ENCODE measurements at regions not wholly inside any gene's neighbourhood (a gene's known extent, or its start where the extent isn't known, plus 50 kb on each side); places are given as distances from the start of the nearest gene placed in this dataset.
A peak's percentile ranks its signal among the peaks of the same experiment; 100 is the strongest.

DNA sequence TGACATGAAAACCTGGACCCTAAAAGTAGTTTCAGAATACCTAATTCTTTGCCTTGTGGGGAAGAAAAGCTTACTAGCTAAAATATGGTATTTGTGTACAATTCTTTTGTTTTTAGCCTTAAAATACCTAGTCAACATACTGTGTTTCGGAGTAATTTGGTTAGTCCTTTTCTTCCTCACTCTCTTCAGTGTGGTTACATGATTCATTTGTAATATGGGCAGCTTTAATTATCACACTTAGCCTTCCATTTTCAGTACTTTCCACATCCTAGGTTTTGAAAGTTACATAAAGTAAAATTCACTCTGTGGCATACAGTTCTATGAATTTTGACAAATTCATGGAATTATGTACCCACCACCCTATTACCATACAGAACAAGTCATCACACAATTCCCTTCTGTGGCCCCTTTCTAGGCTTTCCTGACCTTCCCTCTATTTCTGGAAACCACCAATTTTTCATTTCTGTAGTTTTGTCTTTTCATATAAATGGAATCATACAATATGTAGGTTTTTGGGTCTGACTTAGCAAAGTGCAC lies 96.2 kb downstream of the EMX2 start:
- no peak for DNase-seq

DNA sequence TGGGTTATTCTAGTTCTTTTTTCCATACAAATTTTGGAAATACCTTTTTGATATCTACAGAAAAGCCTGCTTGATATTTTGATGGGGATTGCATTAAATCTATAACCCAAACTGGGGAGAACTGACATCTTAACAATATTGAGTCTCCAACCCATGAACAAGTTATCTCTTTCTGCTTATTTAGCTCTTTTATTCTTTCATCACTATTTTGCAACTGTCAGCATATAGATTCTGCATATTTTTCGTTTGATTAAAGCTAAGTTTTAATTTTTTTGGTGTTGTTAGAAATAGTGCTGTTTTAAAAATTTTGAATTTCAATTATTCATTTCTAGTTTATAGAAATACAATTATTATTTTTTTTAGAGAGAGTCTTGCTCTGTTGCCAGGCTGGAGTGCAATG lies 97.9 kb downstream of the EMX2 start:
- DNase-seq = no peak

DNA sequence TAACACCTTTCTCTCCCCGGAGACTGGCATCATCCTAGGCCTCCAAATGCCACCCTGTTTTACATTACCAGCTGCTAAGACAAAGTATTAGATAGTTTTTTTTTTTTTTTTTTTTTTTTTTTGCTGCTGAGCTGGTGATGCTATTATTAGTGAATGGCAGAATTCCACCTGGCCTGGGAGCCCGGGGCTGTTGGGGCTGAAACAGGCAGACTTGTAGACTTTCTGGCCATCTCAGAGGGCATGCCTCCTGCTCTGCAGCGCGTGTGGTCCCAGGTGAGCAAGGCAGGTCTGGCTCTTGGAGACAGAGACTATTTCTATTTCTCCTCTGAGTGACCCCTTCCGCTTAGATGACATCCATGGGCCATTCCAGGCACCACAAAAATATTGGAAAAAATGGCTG lies 104.2 kb downstream of the EMX2 start:
- DNase-seq = no peak

DNA sequence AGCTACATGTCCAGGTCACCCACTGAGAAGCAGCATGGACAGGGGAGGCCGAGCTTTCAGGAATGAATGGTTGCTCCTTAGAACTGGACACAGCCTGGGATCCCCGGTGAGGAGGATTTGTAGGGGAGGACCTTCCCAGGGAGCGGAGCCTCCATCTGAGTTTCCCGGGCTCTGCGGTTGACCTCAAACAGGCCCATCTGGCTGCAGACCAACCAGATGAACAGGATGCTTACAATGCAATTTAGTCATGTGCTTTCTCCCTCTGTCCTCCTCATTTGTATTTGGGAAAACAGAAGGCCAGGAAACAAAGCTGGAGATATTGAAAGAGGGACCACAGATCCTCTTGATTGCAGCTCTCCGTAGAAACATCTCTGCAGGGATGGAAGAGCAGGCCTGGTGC lies 104.8 kb downstream of the EMX2 start:
- no peak for DNase-seq

DNA sequence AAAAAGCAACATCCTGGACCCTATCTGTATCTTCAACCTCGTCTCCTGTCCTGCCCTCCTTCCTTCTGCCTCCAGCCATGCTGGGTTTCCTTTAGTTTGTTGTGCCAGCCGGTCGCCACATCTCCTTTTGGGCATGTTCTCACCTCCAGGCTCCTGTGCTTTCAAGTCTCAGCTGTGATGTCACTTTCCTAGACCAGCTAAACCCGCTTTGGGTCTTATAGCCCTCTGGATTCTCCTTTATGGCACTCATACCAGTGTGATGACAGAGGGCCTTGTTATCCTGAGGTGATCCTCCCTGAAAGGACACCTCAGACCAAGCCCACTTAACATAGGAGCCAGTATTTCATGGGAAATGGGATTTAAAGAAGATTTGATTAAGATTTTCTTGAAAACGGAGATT lies 108.6 kb downstream of the EMX2 start:
- no peak for DNase-seq

DNA sequence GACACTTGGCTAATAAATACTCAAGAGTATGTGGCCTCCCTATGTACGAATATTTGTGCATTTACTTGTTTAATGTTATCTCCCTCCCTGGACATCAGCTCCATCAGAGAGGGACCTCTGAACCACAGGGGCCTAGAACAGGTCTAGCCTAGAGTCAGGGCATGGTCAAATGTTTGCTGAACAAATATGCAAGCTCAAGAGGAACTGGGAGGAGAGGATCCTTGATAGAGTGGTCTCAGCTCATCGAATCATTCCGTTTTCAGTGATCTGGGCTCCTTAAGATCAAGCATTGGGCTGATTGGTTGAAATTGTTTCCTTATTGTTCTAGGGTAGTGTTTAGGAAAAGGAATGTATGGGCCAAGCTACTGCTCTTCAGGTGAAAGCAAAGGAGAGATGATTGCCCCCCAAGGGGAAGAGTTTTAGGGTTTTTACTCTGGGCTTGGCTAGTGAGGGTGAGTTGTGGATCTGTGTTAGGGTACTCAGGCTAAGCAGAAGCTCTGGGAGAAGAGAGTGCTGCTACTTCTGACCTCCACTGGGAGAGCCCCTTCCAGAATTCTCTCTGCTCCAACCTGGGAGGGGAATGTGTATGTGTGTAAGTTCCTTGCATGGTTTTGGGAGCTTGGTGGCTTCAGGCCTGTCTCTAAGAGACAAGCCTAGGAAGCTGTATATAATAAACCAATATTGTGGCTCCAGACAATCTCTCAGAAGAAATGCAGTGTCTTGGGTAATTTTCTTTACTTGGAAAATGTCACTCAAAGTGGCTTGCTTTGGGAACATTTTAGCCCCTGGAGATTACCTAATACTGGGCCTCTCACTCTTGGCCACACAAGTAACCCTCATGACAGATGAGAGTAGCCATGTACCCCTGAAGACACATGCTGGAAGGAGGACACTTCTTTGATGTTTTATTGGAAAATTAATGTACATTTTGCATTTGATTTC lies 110.0 kb downstream of the EMX2 start:
- DNase-seq = no peak

DNA sequence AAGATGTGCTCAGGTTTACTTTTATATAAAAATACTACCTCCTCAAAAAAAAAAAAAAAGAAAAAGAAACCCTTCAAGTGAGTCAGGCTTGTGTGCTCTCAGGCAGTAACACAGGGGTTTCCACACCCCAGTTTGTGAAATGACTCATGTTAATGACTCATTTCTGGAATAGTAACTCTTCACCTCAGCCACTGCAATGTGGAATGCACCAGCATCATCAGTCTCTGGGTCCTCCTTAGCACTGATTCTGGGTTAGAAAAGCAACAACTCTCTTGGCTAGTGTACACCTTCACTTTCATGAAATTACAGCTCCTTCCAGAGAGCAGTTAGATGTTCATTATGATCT lies 110.6 kb downstream of the EMX2 start:
- peak; percentile 84 for DNase-seq

DNA sequence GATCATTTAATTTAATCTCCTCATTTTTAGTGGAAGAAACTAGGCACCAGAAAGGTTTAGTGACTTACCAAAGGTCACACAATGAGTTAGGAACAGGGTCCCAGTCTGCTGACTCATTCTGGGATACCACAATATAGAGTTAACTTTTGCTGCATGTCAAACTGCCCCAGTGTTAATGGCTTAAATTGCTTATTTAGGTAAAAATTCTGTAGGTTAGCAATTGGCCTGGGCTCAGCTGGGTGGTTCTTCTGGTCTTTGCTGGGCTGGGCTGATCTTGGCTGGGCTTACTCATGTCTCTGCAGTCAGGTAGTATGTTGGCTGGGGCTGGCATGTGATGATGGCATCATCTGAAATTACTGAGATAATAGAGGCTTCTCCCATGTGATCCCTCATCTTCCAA lies 111.6 kb downstream of the EMX2 start:
- no peak for DNase-seq

DNA sequence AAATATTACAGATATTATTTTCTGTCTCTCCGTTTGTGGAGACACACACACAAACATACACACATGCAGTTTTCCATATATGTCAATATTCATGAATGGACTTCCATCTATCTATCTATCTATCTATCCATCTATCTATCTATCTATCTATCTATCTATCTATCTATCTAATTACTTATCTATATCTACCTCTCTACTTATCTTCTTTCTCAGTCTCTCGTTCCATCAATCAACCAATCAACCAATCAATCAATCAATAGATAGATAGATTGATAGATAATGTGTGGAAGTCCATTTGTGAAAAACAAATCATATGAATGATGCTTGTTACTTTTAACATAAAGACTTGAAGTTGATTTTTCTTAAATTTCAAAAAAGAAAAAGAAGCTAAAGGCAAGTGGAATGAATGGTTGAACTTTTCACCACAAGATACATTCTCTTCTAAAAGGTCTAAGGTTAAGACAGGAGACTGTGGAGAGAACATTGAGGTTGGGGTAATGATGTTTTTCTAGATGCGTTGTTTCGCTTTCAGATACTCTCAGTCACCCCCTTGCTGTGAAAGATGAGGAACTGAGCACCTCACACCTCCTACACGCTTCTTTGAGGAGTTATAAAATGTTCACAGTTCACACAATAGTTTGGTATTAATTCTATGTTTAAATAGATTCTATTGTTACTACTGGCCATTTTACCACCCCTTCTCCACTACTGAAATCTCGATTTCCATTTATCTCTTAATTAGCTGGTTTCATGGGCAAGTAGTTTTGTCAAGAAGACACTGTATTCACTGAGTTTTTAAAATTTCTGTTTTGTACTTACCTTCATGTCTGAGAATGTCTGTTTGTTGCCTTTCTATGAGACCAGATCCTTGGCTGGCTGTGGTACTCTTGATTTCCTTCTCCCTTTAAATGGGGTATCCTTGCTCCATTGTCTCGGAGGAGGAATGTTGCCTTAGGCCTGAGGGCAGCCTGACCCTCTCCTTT lies 114.1 kb downstream of the EMX2 start:
- DNase-seq = no peak

DNA sequence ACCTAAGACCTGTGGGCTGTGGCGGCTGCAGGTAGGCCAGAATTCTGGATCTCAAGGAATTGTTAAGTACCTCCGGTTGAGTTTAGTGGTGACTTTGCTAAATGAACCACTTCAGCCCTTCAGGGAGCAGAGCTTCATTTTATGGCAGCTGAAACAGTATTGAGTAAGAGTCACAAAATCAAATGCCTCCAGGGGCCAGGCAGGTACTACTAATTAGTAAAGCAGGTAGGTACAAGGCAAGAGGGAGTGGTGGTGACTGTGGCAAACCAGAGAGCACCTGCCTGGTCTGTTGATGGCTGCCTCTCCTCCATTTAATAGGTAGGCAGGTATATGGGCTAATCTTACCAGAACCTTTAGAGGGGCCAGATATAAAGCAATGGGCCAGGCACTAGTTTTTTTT lies 118.8 kb downstream of the EMX2 start:
- DNase-seq = no peak

DNA sequence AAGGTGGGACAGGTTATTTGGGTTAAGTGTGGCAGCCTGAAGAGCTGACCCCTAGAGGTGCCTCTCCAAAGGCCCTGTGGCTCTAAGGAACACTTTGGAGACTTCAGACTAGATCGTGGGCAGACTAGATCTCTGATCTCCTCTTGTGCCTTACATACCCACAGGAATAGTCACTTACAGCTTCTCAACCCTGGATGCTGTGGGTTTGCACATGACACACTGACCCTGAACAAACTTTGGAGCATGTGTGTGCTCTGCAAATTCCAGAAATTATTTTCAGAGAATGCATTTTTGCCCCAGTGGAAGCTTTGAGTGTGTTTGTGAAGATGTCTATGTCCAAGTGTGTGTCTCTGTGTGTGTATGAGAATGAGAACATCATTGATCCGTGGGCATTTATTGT lies 119.6 kb downstream of the EMX2 start:
- no peak for DNase-seq

DNA sequence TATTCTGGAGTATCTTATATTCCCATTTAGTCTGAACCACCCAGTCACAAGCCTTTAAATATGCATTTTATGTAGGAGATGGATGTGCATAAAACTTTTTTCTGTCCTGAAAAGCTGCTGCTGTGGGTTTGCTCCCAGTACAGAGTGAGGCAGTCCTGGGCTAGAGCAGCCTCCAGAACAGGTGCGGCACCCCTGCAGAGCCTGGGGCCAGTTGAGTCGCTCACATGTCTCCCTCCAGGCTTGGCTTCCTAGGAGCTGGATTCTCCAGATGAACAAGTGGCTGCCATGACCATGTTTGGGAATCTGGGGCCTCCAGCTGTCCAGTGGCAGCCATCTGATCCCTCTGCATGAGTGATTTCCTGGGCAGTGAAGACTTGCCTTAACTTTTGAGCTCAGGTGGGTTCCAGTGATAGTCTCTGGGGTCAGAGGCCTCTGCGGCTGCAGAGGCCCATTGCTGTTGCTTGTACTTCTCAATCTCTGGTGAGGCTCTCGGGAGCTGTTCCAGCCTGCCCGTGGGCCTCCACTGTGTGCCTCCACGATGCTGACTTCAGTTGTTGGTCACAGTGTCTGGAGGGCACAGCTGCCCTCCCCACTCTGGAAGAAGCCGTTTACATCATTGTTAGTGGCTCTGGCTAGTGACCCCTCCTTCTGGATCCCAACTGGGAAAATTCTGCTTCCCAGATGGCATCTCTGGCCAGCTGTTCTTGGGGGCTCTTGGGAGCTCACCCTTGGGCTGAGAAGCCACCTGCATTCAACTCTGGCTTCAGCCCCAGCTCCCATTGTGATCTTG lies 120.4 kb downstream of the EMX2 start:
- DNase-seq = no peak

DNA sequence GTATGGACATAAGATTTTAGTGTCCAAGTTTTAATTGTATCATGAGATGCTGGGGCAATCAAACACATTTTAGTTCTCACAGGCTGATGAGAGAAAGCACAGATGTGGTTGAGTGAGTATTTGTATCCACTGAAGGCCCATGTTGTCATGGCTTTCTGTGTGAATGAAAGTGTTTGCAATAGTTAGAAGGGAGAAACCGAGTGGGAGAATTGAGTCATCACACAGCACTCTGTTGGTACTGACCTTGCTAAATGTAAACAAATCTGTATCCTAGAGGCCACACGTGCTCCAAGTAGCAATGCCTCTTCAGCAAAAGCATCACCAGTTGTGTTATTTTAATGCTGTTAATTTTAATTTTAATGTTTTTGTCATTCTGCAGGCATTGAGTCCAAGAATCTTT lies 121.2 kb downstream of the EMX2 start:
- peak; percentile 37 for DNase-seq

DNA sequence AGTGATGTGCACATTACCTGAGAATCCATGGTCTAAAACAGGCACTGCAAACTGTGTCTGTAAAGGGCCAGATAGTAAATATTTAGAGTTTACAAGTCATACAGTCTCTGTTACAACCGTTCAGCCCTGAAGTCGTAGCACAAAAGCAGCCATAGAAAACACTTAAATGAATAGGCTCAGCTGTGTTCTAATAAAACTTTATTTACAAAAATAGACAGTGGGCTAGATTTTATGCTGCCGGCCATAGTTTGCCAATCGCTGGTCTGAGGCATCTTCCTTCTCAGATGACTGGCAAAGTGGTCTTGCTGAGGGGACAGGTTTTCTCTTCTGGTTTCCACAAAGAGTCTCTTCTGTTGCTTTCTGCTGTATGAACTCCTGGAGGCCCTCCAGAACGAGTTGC lies 121.7 kb downstream of the EMX2 start:
- DNase-seq = no peak

DNA sequence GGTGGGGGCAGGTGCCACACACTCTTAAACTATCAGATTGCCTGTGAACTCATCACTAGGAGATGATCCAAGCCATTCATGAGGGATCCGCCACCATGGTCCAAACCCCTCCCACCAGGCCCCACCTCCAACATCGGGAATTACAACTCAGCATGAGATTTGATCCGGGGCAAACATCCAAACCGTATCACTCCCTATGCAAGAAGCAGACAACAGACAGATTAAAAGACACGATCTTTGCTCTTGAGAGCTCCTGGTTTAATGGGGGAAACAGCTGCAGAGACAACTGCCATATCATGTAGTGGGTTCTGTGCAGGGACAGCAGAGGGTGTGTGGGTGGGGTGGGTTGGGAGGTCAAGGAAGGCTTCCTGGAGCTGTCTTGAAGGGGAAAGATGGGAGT lies 123.6 kb downstream of the EMX2 start:
- no peak for DNase-seq

DNA sequence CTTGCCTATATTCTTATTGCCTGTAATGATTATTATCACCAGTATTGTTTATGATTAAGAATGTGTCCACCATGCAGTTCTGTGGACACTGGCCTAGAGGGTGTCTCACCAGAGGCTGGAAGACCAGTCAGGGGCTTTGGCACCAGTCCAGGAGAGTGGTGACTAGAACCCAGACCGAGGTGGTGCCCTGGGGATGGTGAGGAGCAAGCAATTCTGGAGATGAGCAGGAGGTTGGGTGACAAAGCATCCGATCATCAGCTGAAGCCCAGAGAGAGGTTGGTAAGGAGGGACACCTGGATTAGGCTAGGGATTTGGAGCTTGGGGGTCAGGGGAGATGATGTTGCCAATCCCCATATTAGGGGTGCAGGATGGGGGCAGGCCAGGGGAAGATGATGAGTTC lies 124.4 kb downstream of the EMX2 start:
- DNase-seq = no peak

DNA sequence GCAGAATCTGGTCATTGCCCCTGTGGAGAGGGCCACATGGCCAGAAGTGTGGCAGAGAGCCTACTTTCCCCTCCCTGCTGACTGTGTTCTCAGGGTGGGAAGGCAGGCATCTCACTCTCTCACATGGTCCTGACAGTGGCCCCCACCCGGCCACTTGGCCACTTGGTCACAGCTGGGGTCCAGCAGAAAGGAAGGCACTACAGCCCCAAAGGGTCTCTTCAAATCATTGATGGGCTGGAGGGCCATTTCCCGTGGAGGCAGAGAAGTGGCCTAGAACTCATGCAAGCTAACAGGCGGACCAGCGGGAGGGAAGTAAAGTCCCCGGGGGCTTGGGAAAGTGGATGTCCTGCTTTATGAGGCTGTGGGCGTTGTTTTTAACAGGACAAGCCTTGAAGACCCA lies 125.3 kb downstream of the EMX2 start:
- no peak for DNase-seq

DNA sequence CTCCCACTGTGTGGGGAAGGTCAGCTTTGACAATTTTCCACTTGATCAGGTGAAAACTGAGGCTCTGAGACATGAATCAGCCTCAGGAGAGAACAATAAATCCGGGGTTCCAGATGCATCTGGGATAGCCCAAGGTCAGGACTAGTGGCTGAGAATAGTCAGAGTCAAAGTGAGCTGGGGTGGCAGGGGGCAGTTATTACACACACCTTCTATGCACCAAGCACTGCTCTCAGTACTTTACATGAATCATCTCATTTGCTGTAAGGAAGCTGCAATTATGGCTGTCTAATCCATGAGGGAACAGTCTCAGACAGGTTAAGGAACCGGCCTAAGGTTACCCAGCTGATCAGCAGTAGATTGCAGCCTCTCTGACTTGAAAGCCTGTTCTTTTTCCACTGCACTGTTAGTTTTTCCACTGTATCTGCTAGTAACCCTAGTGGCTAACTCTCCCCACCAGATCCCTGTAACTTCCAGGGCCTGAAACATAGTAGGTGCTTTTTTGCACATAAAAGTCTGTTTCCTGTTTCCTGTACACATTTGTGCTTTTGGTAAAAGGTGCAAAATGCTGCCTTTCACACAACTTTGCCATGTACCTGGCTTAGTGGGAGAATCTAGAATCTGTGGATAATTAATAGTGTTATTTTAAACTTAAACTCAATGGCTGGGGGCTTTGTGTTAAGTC lies 125.9 kb downstream of the EMX2 start:
- no peak for DNase-seq

DNA sequence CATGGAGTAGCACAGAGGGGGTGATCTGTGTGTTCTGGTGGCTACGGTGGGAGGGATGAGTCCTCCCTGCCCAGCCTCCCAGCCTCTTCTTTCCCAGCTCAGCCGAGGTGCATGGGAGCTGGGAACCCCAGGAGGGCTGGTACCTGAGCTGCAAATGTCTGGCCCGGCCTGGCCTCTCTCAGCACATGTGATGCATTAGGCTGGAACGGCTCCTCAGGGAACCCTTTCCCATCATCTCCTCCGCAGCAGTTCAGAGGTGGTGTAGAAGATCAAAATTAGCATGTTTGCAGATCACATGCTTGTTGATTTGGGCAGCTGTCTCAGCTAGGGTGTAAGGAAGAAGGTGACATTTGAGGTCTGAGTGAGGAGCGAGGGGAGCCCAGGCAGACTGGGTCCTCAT lies 126.6 kb downstream of the EMX2 start:
- no peak for DNase-seq

DNA sequence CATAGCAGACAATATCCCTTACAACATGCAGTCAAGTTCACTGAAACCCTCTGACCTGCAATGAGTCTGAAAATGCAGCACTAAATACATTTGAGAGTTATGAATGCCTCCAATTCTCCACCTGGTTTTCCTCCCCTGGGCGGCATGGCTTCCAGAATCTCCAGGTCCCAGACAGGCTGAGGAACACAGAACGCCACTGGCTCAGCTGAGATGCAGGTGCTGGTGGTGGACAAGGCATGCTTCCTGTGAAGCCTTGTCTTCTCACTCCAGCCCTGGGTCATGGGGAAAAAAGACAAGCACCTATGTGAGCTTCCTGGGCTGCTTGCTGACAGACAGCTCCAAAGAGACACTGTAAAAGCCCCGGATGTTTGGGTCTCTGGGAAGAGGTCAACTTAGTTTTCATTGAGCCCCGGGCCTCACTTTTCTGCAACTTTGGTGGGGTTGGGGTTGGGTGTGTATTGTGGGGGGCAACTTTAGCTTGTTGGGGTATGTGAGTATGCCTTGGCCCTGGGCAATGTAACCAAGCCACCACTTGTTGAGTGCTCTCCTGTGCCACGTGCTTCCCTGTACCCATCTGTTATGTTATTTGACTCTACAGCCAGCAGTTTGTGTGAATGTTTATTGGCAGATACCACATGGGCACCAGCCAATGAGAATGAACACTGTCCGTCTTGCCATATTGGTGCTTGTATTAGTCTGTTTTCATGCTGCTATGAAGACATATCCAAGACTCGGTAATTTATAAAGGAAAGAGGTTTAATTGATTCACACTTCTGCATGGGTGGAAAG lies 127.8 kb downstream of the EMX2 start:
- DNase-seq = no peak

DNA sequence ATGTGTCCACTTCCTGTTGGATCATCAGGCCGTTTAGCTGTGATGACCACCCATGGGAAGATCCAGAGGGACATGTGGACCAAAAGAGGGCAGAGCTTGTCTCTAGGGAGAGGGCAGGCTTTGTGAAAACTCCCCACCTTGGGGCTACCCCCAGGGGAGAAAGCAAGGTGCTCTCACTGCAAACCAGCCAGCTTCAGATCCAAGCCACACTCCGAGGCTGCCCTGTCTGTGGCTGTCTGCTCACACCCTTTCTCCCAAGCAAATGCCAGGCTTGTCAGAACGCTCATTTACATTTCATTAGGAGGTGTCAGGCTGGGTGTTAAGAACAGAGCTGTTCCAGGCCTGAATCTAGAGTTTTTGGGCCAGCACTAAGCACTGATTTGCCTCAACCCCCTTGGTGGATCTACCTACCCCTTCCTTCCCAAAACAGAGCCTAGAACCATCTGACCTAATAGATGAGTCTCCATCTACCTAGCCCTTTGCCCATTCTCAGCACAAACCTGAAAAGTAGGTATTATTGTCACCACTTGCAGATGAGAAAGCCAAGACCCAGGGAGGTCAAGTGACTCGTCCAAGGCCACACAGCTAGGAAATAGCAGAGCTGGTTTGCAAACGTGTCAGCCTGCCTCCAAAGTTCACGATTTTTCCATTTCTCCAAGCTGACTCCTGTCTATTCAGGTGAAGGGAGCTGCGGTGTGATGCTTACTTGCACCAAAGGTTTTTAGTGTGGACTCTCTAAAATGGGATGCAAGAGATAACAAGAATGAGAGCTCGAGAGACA lies 130.9 kb downstream of the EMX2 start:
- no peak for DNase-seq
